Smooth muscle cell of the brain vasculature (primary cell): ENCODE measurements at regions not wholly inside any gene's neighbourhood (a gene's known extent, or its start where the extent isn't known, plus 50 kb on each side); places are given as distances from the start of the nearest gene placed in this dataset.
"Not testable (repeated sequence)": the region's sequence is repeated elsewhere in the genome, so short reads cannot be mapped to it uniquely, and the experiment has no call there.

ENCODE experiments used
- DNase-seq: peaks from one replicate; pipeline ENCODE4 v3.0.0-alpha.2; 2012; ENCODE audit warnings: low read depth, low spot score

DNA sequence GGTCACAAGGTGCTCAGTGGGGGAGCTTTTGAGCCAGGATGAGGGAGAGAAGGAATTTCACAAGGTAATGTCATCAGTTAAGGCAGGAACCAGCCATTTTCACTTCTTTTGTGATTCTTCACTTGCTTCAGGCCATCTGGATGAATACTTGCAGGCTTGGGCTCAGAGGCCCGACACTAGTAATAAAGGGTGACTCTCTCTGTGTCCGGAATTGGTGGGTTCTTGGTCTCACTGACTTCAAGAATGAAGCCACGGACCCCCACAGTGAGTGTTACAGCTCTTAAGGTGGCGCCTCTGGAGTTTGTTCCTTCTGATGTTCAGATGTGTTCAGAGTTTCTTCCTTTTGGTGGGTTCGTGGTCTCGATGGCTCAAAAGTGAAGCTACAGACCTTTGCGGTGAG lies 131.8 kb upstream of the RXFP2 start:
- not testable (repeated sequence) for DNase-seq

DNA sequence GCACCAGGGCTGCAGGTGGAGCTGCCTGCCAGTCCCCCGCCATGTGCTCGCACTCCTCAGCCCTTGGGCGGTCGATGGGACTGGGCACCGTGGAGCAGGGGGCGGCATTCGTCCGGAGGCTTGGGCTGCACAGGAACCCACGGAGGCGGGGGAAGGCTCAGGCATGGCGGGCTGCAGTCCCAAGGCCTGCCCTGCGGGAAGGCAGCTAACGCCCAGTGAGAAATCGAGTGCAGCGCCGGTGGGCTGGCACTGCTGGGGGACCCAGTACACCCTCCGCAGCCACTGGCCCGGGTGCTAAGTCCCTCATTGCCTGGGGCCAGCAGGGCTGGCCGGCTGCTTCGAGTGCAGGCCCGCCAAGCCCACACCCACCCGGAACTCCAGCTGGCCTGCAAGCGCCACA lies 130.5 kb upstream of the RXFP2 start:
- not testable (repeated sequence) for DNase-seq

DNA sequence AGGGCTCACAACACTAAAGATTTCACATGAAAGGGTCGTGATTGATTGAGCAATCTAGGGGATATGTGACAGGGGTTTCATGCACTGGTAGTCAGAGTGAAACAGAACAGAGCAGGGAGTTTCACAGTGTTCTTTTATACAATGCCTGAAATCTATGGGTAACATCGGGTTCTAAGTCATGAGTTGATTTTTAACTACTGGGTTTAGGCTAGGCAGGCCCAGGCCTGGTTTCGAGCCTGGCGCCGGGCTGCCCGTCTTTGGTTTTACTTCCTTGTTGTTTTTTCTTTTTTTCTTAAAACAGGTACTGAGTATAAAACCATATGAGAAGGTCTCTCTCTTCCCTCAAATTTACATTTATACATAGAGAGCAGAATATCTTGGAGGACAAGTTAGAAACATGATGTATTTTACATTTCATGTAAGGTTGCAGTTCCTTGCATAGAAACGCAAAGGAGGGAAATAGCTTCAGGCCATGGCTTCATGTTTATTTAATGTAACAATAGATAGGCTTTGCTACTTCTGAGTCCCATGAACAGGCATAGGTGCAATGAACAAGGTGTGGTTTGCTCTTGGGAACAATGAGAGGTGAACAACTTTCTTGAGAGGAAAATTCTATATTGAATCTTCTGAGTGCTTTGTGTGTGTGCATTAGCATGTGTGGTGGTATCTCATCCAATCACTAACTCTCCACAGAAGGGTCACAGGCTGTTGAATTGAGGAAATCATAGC lies 128.9 kb upstream of the RXFP2 start:
- no peak for DNase-seq

DNA sequence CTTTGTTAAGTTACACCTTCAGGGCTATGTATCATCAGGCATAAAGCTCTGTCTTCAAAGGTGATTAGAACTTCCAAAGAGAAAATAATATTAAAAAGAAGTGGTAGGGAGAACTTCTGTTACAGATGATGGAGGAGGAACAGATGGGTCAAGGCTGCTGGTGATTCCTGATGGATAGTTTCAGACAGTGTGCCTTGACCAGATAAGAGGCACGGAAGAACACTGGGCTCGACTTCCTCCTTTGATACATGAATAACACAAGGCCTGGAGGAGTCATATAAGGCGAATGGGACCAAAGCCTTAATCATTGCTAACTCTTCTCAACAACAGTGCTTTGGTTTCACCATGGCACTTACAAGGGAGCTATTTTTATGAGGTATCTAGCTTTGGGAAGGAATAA lies 128.1 kb upstream of the RXFP2 start:
- no peak for DNase-seq

DNA sequence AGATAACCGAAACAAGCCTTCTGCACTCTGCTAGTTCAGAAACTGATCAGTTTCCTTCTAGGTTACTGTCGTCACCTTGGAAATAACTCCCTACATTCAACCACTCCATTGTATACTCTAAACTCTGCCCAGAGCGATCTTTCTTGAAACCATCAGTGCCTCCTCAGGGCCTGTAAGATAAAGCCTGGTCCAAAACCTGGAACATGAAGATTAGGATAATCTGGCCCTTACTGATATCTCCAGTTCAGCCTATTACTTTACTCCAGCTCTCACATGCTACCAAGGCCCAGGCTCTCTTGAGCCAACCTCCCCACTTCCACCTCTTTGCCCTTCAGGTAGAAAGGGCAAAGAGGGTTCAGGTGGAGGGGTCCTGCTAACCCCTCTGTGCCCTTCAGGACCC lies 125.3 kb upstream of the RXFP2 start:
- no peak for DNase-seq

DNA sequence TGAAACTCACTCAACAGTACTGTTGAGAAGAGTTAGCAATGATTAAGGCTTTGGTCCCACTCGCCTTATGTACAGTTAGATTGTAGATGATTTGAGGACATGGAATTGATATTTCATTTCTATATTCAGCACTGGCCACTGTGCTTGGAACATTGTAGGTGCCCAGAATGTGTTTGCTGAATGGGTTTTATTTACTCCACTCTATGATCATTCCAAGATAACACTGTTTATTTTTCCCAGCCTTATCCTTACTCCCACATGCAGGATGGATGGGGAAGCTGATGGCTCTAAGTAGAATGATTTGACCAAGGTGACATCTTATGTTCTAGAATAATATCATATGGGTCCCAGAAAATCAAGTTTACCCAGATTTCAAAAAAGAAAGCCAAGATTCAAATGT lies 124.6 kb upstream of the RXFP2 start:
- no peak for DNase-seq

DNA sequence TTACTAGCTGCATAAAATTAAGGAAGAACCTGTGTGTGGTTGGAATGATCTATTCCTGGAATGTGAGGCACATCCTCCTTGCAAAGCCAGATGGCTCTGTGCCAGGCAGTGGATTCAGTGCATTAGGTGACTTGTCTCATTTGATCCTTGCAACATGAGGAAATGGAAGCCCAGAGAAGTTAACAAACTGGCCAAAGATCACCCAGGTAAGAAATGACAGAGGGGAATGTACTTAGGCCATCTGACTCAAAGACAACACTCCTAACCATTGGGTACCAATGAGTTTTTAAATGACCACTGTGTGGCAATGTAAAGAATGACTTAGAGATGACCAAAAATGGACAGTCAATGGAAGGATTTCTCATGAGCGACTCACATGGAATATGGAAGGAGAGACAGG lies 114.2 kb upstream of the RXFP2 start:
- DNase-seq, result no peak

DNA sequence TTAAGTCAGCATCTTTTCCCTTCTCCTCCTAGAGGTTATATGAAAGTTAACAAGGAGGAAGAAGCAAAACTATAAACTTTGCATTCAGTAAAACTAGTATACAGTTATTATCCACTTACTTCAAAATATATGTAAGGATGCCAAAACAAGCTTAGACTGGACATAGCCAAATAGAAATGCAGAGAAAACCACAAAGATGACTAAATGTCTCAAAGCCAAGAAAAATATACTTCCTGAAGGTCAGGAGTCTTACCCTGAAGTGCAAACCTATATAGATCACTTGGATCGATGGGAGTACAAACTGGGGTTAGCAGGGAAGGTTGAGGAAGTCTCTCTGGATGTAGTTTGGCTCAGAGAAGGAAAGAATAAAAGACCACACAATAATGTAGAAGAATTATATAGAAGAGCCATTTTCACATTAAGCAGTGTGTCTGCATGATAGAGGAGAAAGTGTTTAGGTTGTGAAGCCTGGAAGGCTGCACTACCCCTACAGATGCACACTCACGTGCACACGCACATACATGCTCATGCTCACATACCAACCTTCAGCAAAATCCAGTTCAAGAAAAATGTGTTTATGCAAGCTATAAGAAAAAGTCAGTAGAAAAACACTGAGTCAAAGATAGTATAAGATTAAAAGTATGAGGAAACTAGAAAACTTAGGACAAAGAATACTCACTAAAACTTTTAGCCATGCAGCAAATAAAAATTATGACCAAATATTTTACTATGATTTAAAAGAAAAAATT lies 112.1 kb upstream of the RXFP2 start:
- DNase-seq, result no peak

DNA sequence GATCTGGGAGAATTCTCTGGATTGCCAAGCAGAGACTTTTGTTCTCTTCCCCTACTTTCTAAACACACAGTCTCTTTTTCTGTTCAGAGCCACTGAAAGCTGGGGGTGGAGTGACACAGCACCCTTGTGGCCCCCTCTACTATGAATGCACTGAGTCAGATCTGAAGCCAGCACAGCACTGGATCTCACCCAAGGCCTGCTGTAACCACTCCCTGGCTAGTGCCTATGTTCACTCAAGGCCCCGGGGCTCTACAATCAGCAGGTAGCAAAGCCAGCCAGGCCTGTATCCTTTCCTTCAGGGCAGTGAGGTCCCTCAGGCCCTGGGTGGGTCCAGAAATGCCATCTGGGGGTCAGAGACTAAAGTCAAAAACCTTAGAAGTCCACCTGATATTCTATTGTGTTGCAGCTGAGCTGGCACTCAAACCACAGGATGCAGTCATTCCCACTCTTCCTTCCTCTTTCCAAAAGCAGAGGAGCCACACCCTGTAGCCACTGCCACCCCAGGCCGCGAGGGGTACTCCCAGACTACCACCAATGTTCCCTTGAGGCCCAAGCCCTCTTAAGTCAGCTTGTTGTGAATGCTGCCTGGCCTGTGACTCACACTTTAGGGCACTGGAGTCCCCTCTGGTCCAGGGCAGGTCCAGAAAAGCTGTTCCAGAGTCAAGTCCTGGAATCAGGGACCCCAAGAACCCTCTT lies 110.1 kb upstream of the RXFP2 start:
- DNase-seq, result no peak

DNA sequence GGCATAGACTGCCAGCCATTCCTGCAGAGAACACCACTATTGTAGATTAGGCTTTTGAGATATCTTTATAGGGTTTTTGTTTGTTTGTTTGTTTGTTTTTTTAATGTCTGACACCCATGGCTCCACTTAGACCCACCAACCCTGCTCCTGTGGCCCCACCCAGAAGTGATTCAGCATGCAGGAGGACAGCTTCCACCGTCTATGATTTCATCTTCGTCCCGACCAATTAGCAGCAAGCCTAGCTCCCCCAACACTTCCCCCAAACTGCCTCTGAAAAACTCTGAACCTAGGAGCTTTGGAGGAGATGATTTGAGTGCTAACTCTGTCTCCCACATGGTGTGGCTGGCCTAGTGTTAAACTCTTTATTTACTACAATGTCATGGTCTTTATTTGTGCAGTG lies 108.3 kb upstream of the RXFP2 start:
- DNase-seq, result no peak

DNA sequence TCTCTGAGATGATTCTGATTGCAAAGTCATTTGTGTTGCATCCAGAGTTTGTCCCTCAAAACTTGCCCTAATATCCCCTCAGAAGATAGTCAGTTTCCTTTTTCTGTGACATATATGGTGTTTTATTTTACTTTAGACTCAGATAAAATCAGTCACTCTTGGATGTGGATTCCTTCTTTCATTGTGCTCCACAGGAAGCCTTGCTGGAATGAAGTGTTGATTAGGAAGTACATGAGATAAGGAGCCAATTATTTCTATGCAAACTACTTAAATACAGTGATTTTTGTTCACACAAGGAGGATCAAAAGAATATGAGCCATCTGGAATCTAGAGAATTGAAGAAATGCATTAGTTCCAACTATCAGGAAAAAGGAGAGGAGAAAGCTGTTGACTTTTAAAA lies 107.6 kb upstream of the RXFP2 start:
- no peak for DNase-seq

DNA sequence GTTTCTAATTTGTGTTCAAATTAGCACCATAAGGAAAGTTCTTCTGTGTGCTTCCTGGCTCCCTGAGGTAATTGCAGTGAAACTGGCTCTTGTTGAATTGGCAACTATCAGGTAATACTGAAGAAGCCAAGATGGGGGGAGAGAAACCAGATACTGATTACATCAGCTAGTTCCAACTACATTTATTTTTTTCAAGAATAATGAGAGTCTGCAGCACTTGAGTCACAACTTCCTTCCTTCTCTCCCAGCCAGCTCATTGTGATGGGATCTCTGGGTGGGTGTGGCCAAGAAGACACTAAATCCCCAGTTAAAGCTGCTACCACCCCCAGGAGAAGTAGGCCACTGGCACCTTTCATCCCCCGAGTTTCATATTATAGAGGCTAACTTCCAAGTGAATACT lies 100.7 kb upstream of the RXFP2 start:
- DNase-seq, result no peak

DNA sequence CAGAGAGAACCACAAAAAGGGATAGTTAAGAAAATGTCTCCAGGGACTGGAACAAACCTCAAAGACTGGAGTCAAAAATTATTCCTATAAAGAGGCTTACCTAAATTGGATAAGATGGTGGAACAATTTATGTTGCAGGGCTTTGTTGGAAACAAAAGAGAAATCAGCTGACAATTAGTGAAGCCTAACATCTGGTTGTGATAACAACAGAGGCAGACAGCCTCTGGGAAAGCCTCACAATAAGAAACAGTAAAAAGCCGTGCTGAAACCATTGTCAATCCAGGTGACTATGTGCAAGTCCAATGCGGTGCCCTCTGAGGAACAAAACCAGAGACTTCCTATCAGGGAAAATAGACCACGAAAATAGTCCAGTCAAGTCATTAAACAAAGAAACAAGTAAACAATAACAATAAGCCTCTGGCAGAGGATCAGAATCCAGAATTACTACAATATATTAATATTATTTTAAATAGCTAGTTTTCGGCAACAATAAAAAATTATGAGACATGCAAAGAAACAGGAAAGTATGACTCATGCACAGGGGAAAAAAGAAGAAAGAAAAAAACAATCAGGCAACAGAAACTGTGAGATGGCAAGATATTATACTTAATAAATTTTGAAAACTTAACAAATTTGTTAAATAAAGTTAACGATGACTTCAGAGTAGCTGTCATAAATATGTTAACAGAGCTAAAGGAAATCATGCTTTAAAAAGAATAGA lies 99.7 kb upstream of the RXFP2 start:
- DNase-seq, result no peak

DNA sequence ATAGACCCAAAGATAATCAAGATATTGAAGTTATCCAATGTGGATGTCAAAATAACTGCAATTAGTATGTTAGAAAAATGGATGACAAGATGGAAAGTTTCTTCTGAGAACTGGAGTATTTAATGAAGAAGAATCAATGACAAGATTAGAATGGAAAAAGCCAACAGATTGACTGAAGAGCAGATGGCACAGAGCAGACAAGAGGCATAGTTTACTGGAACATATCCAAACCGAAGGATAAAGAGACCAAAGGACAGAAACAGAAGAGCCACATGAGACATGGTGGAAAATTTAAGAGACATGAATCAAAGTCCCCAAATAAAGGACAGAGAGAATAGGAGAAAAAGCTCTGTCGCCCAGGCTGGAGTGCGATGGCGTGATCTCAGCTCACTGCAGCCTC lies 89.6 kb upstream of the RXFP2 start:
- no peak for DNase-seq

DNA sequence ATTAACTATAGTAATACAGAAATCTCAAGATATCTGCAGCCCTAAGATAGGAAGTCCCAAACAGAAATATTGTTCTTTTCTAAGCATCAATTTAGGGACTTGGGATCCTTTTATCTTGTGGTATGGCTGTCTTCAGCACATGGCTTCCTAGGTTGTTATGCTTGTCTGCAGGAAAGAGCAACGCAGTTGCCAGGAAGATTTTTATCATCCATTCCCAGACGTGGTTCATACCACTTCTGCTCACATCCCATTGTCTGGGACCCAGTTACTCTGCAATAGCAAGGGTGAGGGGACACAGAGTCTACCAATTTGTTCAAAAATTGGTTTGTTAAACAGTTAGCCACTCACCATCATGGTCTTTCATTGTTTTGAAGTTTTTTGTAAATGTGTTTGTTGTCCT lies 85.6 kb upstream of the RXFP2 start:
- no peak for DNase-seq

DNA sequence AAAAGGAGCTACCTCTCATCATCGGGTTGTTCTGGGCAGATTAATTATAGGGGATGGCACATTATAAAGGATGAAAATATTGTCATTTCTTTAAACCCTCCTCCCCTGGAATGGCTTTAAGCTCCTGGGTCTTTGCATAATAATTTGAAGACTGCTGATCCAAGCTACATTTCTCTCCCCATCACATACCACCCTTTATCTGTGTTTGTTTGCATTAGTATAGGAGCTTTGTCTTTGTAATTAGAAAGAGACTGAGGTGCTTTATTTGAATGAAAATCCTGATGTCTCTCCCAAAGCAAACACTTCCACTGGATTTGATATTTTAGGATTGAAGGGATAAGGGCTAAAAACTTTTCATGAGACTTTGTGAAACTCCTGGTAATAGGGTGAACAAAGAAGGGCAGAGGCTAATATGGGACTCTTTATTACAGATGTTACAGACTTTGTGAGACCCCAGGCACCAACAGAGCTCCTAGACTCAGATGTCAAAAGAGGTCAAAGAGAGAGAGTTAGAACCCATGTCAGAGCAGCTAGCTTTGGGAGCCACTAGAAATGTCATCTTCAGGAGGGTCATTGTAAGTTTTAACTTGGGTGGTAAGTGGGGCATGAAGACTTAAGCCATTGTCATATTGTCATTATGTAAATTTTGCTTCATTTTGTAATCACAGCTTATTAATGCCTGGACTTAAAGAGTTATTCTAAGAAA lies 75.3 kb upstream of the RXFP2 start:
- no peak for DNase-seq

DNA sequence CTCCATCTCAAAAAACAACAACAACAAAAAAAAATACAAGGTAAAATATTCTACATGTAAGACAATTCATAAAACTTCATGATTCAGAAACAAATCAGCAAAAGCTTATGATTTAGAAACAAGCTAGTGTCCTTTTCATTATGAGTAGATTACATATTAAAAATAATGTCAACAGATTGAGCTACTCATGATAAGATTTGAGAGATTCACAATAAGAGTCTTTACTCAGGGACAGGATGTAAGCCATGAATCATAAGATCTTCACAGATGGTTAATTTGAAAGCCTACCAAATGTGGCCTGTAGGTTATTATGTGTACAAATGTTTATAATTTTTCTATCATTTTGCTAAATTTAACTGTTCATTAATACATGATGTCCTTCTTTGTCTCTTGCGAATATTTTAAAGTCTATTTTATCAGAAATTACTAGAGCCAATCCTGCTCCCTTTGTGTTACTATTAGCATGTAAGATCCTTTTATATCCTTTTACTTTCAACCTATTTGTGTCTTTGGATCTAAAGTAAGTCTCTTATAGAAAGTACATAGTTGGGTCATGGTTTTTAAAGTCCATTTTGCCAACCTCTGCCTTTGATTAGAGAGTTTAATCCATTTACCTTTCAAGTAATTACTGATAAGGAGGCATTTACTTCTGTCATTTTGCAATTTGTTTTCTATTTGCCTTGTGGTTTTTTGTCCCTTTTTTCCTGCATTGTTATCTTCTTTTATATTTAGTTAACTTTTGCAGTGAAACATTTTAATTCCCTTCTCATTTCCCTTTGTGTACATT lies 68.3 kb upstream of the RXFP2 start:
- no peak for DNase-seq

DNA sequence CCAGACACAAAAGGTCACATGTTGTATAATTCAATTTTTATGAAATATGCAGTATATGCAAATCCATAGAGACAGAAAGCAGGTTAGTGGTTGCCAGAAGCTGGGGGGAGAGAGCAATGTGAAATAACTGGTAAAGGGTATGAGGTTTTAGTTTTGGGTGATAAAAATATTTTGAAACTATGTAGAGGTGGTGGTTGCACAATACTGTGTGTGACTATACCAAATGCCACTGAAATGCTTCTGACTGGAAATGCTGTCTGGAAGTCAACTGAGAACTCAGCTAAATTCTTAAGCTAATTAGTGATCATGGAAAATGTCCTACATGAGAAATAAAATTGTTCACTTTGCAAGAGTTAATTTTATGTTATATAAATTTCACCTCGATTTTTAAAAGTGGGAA lies 65.3 kb upstream of the RXFP2 start:
- DNase-seq, result no peak

DNA sequence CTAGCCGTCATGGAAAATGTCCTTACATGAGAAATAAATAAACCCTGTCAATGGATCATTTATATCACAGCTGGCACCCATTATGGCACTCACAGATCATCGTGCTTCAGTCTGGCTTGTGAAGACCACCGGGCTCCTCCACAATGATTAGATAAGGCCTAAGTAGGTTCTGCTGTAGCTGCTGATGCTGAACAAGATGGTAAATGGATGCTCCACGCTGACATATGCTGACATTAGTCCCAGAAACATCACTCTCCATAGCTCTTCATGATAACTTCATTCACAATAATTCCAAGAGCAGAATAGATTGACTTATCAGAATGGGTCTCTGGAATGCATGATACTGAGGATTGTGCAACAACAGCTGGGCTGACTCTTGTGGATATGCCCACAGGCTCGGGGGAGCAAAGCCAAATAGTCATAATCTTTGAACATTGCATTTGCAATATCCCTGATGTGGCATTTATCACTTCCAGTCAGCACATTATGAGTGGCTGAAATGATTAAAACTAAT lies 63.8 kb upstream of the RXFP2 start:
- no peak for DNase-seq

DNA sequence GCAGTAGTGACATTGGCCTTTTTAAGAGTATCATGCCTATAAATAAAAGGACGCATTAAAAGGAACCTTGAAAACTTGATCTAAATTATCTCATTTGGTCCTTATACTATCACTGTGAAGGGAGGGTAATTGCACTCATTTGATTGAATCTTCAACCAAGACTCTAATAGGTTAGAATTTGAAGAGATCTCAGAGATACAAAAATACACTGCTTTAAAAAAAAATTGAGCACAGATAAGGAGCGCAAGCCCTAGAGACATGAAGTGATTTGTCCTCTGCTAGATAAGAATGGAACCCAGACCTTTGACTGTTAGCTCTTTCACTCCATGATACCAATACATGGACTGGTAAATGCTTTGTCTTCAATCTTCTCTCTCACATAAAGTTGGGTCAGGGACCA lies 58.2 kb upstream of the RXFP2 start:
- DNase-seq, result no peak

DNA sequence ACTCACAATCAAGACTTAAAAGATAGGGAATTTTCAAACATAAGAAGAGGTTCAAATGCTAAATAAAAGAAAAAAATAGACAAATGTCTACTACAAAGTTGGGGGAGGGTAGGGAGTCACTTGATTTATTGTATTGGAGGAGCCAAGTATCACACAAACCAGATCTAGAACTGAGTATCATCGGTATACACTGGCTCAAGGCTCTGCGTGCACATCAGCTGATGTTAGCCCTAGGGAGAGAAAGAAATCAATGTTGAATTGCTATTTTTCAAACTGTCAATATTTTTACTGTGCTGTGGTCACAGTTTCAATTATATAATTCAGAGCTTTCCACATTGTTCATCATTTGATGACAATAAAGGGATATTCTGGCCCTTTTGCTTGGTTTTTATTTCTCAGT lies 54.9 kb upstream of the RXFP2 start:
- no peak for DNase-seq
